ENCODE measurements at regions not wholly inside any gene's neighbourhood (a gene's known extent, or its start where the extent isn't known, plus 50 kb on each side); places are given as distances from the start of the nearest gene placed in this dataset.

DNA sequence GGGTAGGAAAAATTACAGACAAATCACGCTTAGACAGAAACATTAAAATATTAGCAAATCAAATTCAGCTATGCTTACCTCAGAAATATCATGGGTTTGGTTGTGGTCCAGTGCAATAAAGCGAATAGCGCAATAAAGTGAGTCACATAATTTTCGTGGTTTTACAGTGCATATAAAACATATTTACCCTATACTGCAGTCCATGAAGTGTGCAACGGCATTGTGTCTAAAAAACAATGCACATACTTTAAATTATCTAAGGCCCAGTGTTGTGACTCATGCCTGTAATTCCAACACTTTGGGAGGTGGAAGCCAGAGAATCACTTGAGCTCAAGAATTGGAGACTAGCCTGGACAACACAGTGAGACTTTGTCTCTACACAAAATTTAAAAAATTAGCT, 195.7 kb upstream of the IL1RAPL1 start:
- H3K4me2 ChIP-seq (ENCODE audit: control insufficient read depth, insufficient read depth), result no peak overlapping the region
- H4K20me1 ChIP-seq (ENCODE audit: control insufficient read depth, insufficient read depth), result no peaks in the 10 kb centered on the region
- intact Hi-C loops (cut with micrococcal nuclease; ENCODE audit: unreplicated experiment) (no loop called here), in situ Hi-C loops (cut with MboI) (no loop called here)
- FAIRE-seq (no peak), ATAC-seq (no peak), DNase-seq (ENCODE audit: low read depth, low spot score) (no peak)
- no peak overlapping the region for H2AFZ ChIP-seq (ENCODE audit: control insufficient read depth, low read depth, low read length)
- no peaks in the 10 kb centered on the region for H3K36me3 ChIP-seq (ENCODE audit: control insufficient read depth in 2 of 2, insufficient read depth in 2 of 2, low read length in 1 of 2)
- POLR2A ChIA-PET, result no interaction called here
- H3K4me3 ChIP-seq, result no peak overlapping the region
- no peak overlapping the region for H3K27ac ChIP-seq (ENCODE audit: control insufficient read depth, insufficient read depth)
- WGBS (ENCODE audit: insufficient coverage, insufficient replicate concordance, low lambda C conversion rate, missing lambda C conversion rate), result 25% methylated on average over 5 of the region's 5 CpGs
- no peaks in the 10 kb centered on the region for H3K79me2 ChIP-seq (ENCODE audit: control insufficient read depth, insufficient read depth, low read length)
- H3K27me3 ChIP-seq (replicated peaks in 1 of 2; ENCODE audit: control insufficient read depth in 2 of 2, insufficient read depth in 2 of 2, low read length in 1 of 2), result no peaks in the 10 kb centered on the region
- no peaks in the 10 kb centered on the region for H3K9me3 ChIP-seq (replicated peaks; ENCODE audit: control insufficient read depth, insufficient read depth, low read length)
- SMC1A ChIA-PET (ENCODE audit: uncharacterized antibody, unreplicated experiment), result no interaction called here
- no peak overlapping the region for H3K9ac ChIP-seq (ENCODE audit: control insufficient read depth, insufficient read depth, low read length)
- RAD21 ChIA-PET (ENCODE audit: unreplicated experiment), result no interaction called here
- TF ChIP-seq CHD4 (IDR thresholded peaks at IDR 0.05) (no peak), ZBED1 (IDR thresholded peaks at IDR 0.05; ENCODE audit: borderline replicate concordance) (no peak), MYC (IDR thresholded peaks at IDR 0.05; ENCODE audit: insufficient read depth, insufficient read length, insufficient replicate concordance, low read length, severe bottlenecking) (no peak), PAX8 (IDR thresholded peaks at IDR 0.05) (no peak), BHLHE40 (IDR thresholded peaks at IDR 0.05; ENCODE audit: borderline replicate concordance in 1 of 2, low read depth in 2 of 2, low read length in 1 of 2) (no peak), SREBF1 (IDR thresholded peaks at IDR 0.05; ENCODE audit: low read length) (no peak), MEF2B (IDR thresholded peaks at IDR 0.05; ENCODE audit: partially characterized antibody, poor library complexity, severe bottlenecking) (no peak), FOXK2 (IDR thresholded peaks at IDR 0.05) (no peak), ZZZ3 (IDR thresholded peaks at IDR 0.05; ENCODE audit: control insufficient read depth, insufficient read length, low read depth) (no peak)
- TF ChIP-seq, protein P1, sequence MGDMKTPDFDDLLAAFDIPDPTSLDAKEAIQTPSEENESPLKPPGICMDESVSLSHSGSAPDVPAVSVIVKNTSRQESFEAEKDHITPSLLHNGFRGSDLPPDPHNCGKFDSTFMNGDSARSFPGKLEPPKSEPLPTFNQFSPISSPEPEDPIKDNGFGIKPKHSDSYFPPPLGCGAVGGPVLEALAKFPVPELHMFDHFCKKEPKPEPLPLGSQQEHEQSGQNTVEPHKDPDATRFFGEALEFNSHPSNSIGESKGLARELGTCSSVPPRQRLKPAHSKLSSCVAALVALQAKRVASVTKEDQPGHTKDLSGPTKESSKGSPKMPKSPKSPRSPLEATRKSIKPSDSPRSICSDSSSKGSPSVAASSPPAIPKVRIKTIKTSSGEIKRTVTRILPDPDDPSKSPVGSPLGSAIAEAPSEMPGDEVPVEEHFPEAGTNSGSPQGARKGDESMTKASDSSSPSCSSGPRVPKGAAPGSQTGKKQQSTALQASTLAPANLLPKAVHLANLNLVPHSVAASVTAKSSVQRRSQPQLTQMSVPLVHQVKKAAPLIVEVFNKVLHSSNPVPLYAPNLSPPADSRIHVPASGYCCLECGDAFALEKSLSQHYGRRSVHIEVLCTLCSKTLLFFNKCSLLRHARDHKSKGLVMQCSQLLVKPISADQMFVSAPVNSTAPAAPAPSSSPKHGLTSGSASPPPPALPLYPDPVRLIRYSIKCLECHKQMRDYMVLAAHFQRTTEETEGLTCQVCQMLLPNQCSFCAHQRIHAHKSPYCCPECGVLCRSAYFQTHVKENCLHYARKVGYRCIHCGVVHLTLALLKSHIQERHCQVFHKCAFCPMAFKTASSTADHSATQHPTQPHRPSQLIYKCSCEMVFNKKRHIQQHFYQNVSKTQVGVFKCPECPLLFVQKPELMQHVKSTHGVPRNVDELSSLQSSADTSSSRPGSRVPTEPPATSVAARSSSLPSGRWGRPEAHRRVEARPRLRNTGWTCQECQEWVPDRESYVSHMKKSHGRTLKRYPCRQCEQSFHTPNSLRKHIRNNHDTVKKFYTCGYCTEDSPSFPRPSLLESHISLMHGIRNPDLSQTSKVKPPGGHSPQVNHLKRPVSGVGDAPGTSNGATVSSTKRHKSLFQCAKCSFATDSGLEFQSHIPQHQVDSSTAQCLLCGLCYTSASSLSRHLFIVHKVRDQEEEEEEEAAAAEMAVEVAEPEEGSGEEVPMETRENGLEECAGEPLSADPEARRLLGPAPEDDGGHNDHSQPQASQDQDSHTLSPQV (IDR thresholded peaks at IDR 0.05), result no peak
- TF ChIP-seq, protein P2, sequence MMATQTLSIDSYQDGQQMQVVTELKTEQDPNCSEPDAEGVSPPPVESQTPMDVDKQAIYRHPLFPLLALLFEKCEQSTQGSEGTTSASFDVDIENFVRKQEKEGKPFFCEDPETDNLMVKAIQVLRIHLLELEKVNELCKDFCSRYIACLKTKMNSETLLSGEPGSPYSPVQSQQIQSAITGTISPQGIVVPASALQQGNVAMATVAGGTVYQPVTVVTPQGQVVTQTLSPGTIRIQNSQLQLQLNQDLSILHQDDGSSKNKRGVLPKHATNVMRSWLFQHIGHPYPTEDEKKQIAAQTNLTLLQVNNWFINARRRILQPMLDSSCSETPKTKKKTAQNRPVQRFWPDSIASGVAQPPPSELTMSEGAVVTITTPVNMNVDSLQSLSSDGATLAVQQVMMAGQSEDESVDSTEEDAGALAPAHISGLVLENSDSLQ (IDR thresholded peaks at IDR 0.05), result no peak
- TF ChIP-seq, protein P3, sequence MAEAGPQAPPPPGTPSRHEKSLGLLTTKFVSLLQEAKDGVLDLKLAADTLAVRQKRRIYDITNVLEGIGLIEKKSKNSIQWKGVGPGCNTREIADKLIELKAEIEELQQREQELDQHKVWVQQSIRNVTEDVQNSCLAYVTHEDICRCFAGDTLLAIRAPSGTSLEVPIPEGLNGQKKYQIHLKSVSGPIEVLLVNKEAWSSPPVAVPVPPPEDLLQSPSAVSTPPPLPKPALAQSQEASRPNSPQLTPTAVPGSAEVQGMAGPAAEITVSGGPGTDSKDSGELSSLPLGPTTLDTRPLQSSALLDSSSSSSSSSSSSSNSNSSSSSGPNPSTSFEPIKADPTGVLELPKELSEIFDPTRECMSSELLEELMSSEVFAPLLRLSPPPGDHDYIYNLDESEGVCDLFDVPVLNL (IDR thresholded peaks at IDR 0.05; ENCODE audit: low read depth, low read length), result no peak
- TF ChIP-seq, protein P4, sequence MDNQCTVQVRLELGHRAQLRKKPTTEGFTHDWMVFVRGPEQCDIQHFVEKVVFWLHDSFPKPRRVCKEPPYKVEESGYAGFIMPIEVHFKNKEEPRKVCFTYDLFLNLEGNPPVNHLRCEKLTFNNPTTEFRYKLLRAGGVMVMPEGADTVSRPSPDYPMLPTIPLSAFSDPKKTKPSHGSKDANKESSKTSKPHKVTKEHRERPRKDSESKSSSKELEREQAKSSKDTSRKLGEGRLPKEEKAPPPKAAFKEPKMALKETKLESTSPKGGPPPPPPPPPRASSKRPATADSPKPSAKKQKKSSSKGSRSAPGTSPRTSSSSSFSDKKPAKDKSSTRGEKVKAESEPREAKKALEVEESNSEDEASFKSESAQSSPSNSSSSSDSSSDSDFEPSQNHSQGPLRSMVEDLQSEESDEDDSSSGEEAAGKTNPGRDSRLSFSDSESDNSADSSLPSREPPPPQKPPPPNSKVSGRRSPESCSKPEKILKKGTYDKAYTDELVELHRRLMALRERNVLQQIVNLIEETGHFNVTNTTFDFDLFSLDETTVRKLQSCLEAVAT (IDR thresholded peaks at IDR 0.05), result no peak
- CTCF ChIA-PET, result no interaction called here
- BruUV-seq (replicated peaks), result no TSS peak
- no peaks in the 10 kb centered on the region for H3K4me1 ChIP-seq (ENCODE audit: control insufficient read depth, insufficient read depth, low read length)

Measured in GM12878 (cell line).